HepG2 (cell line): ENCODE measurements at regions not wholly inside any gene's neighbourhood (a gene's known extent, or its start where the extent isn't known, plus 50 kb on each side); places are given as distances from the start of the nearest gene placed in this dataset.

ENCODE experiments used
- ATAC-seq: fragments of 200-7000 bp; cut with Tn5 transposase; 3 replicates; pipeline ENCODE4 v1.9.1; 2020; ENCODE audit warnings: mild to moderate bottlenecking, moderate library complexity
- BruUV-seq: library from RNA; stranded (reverse); fragments of 400-500 nt; replicated peaks from 2 replicates; lab custom pipeline; 2021; lab: Mats Ljungman, UMichigan
- CTCF ChIA-PET: fragments of 300-600 bp; formaldehyde crosslinking; extraction: SDS; loops from one replicate; lab custom pipeline; 2021; ENCODE audit warnings: low total read pairs, inconsistent platforms, low intra/inter-chr PET ratio; lab: Yijun Ruan, JAX
- POLR2A ChIA-PET: fragments of 350-600 bp; sonication (Branson Sonifier 250); formaldehyde crosslinking; loops from one replicate; lab custom pipeline; 2020; ENCODE audit warnings: antibody characterized with exemption, inconsistent platforms; lab: Yijun Ruan, JAX
- DNase-seq: peaks from one replicate; pipeline ENCODE4 v3.0.0-alpha.2; 2015; ENCODE audit warnings: low spot score
- FAIRE-seq: peaks from 3 replicates; lab custom pipeline; 2011; peaks lifted over from hg19 to GRCh38; lab: Jason Lieb, UNC
- H2AFZ ChIP-seq: one replicate; pipeline ENCODE4 v1.6.1; 2011; ENCODE audit warnings: low read length, inconsistent platforms
- H3K27ac ChIP-seq: fragments of 300-600 bp; 3 replicates; pipeline ENCODE4 v1.8.0; 2011; ENCODE audit warnings: mixed run types, mild to moderate bottlenecking, mixed read lengths, low read length, inconsistent platforms; ENCODE audit not compliant: insufficient read depth; ENCODE audit errors: extremely low read length
- H3K27me3 ChIP-seq, 2 experiments: fragments of 200-600 bp in 1 of 2; 2 replicates in 1 of 2; 3 replicates in 1 of 2; pipeline versions ENCODE4 v1.6.0 to v1.8.0; 2011; ENCODE audit warnings: low read length in 2 of 2, mild to moderate bottlenecking in 2 of 2, moderate library complexity in 2 of 2, inconsistent platforms in 1 of 2; ENCODE audit not compliant: insufficient read depth in 2 of 2, control insufficient read depth in 1 of 2
- H3K36me3 ChIP-seq, 2 experiments: fragments of 200-600 bp in 1 of 2; replicated peaks in 1 of 2; 2 replicates in 1 of 2; 3 replicates in 1 of 2; pipeline versions ENCODE4 v1.5.1 to v1.8.0; 2011; ENCODE audit warnings: low read length in 2 of 2, inconsistent platforms in 1 of 2; ENCODE audit not compliant: insufficient read depth in 2 of 2, control insufficient read depth in 1 of 2
- H3K4me1 ChIP-seq: 2 replicates; pipeline ENCODE4 v1.5.1; 2012; ENCODE audit warnings: low read length, inconsistent platforms; ENCODE audit not compliant: insufficient read depth
- H3K4me2 ChIP-seq: 2 replicates; pipeline ENCODE4 v1.6.0; 2011; ENCODE audit warnings: low read depth, low read length, inconsistent platforms
- H3K4me3 ChIP-seq, 3 experiments: fragments of 200-600 bp in 1 of 3; sonication (generic), shearing (Covaris generic) in 1 of 3; replicated peaks in 1 of 3; 2 replicates each; pipeline ENCODE4 v1.5.1; 2011 to 2016; ENCODE audit warnings: low read length in 3 of 3, inconsistent platforms in 2 of 3, low read depth in 2 of 3, mild to moderate bottlenecking in 2 of 3, control low read depth in 1 of 3, mixed read lengths in 1 of 3; ENCODE audit not compliant: insufficient read depth in 1 of 3
- H3K79me2 ChIP-seq: one replicate; pipeline ENCODE4 v1.6.1; 2011; ENCODE audit warnings: low read length, inconsistent platforms; ENCODE audit not compliant: insufficient read depth
- H3K9ac ChIP-seq: 2 replicates; pipeline ENCODE4 v1.6.0; 2011; ENCODE audit warnings: mild to moderate bottlenecking, low read depth, low read length, inconsistent platforms; ENCODE audit not compliant: insufficient read depth
- H3K9me3 ChIP-seq: 2 replicates; pipeline ENCODE4 v1.5.1; 2012; ENCODE audit warnings: mild to moderate bottlenecking, low read length
- H4K20me1 ChIP-seq: 2 replicates; pipeline ENCODE4 v1.6.0; 2011; ENCODE audit warnings: inconsistent platforms, mild to moderate bottlenecking, low read length, moderate library complexity; ENCODE audit not compliant: insufficient read depth
- ATM ChIP-seq: fragments of 450-650 bp; IDR thresholded peaks from 2 replicates; pipeline ENCODE4 v1.7.1; 2017; ENCODE audit warnings: mild to moderate bottlenecking, borderline replicate concordance
- GPBP1L1 ChIP-seq: sonication (generic); formaldehyde crosslinking; IDR thresholded peaks from 2 replicates; pipeline ENCODE4 v1.5.0; 2020; ENCODE audit warnings: mild to moderate bottlenecking, missing genetic modification reagents
- MNT ChIP-seq: fragments of 450-650 bp; IDR thresholded peaks from 2 replicates; pipeline ENCODE4 v1.6.1; 2016
- MXD3 ChIP-seq: IDR thresholded peaks from 2 replicates; pipeline ENCODE4 v1.6.1; 2016; ENCODE audit warnings: mild to moderate bottlenecking, missing biosample characterization, missing genetic modification reagents
- PCBP2 ChIP-seq: fragments of 200-400 bp; formaldehyde crosslinking; optimal IDR thresholded peaks from 2 replicates; pipeline ENCODE3; 2018; ENCODE audit warnings: low read length, low read depth; ENCODE audit not compliant: poor library complexity, severe bottlenecking
- STAG1 ChIP-seq: sonication (generic); formaldehyde crosslinking; IDR thresholded peaks from 2 replicates; pipeline ENCODE4 v1.4.0; 2020; ENCODE audit warnings: missing genetic modification reagents
- YEATS2 ChIP-seq: sonication (generic); formaldehyde crosslinking; IDR thresholded peaks from 2 replicates; pipeline ENCODE4 v1.4.0; 2020; ENCODE audit warnings: missing genetic modification reagents, borderline replicate concordance
- ZNF33B ChIP-seq: sonication (generic); formaldehyde crosslinking; IDR thresholded peaks from 2 replicates; pipeline ENCODE4 v1.5.1; 2020; ENCODE audit warnings: mild to moderate bottlenecking, missing genetic modification reagents
- ZNF530 ChIP-seq: sonication (generic); formaldehyde crosslinking; IDR thresholded peaks from 2 replicates; pipeline ENCODE4 v1.5.0; 2020; ENCODE audit warnings: low read depth, mild to moderate bottlenecking, missing genetic modification reagents
- ZNF709 ChIP-seq: sonication (generic); formaldehyde crosslinking; IDR thresholded peaks from 2 replicates; pipeline ENCODE4 v1.5.0; 2020; ENCODE audit warnings: mild to moderate bottlenecking, missing genetic modification reagents
- ZSCAN12 ChIP-seq: sonication (generic); formaldehyde crosslinking; IDR thresholded peaks from 2 replicates; pipeline ENCODE4 v1.9.0; 2021; ENCODE audit warnings: mild to moderate bottlenecking, missing genetic modification reagents
- WGBS: methylation state at CpG from one replicate; pipeline ENCODE4 v1.1.6; 2017; ENCODE audit warnings: low lambda C conversion rate; 5-methylcytosine and 5-hydroxymethylcytosine counted together
- in situ Hi-C: cut with HindIII; loops from 2 replicates; pipeline ENCODE4 v1.10.0; 2017; ENCODE audit warnings: low pct_unique_long_range_greater_than_20kb; ENCODE audit not compliant: extremely low pct_ligation_motif_present
- intact Hi-C: fragments of 100-400 bp; cut with micrococcal nuclease; formaldehyde crosslinking; loops from one replicate; pipeline ENCODE4 v1.10.0; 2022; ENCODE audit not compliant: unreplicated experiment

- Histone ChIP-seq H3K36me3 (no peaks in the 10 kb centered on the region), H3K79me2 (no peaks in the 10 kb centered on the region), H2AFZ (no peak overlapping the region), H3K9me3 (no peaks in the 10 kb centered on the region), H3K27ac (no peak overlapping the region), H3K4me3 (no peak overlapping the region), H4K20me1 (no peaks in the 10 kb centered on the region), H3K4me1 (no peaks in the 10 kb centered on the region), H3K4me2 (no peak overlapping the region), H3K27me3 (no peaks in the 10 kb centered on the region), H3K9ac (no peak overlapping the region)
- in situ Hi-C loops: no loop called here
- no peak for ATAC-seq
- DNase-seq: no peak
- 0% methylated on average over 3 of the region's 3 CpGs for WGBS
- BruUV-seq: no TSS peak
- no peak for FAIRE-seq
- POLR2A ChIA-PET: no interaction called here
- intact Hi-C loops: no loop called here
- CTCF ChIA-PET: no interaction called here
- TF ChIP-seq ZNF33B (CRISPR knock-in tag) (no peak), ZSCAN12 (CRISPR knock-in tag) (no peak), STAG1 (CRISPR knock-in tag) (no peak), ZNF709 (CRISPR knock-in tag) (no peak), ZNF530 (CRISPR knock-in tag) (no peak), ATM (no peak)
- TF ChIP-seq, all 625 proteins: peak for 0
These were observed 266.3 kb downstream of the TPBG start for GRCh38 chr6:82629921-82630320.

DNA sequence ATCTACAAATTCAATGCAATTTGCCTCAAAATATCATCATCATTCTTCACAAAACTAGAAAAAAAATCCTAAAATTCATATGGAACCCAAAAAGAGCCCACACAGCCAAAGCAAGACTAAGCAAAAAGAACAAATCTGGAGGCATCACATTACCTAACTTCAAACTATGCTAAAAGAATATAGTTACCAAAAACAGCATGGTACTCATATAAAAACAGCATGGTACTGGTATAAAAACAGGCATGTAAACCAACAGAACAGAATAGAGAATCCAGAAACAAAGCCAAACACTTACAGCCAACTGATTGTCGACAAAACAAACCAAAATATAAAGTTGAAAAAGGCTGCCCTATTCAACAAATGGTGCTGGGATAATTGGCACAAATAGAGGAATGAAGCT lies 278.1 kb downstream of the TPBG start:
- CTCF ChIA-PET: no interaction called here
- no peak for TF ChIP-seq GPBP1L1 (CRISPR knock-in tag)
- peak; percentile 69 for TF ChIP-seq MNT
- no peak for TF ChIP-seq PCBP2
- no peak for TF ChIP-seq MXD3 (CRISPR knock-in tag)
- no peak for TF ChIP-seq YEATS2
- TF ChIP-seq, all 625 proteins: peak for 1
- Histone ChIP-seq H3K4me3 (no peak overlapping the region), H2AFZ (no peak overlapping the region), H3K27me3 (no peaks in the 10 kb centered on the region), H3K9me3 (no peaks in the 10 kb centered on the region), H3K36me3 (no peaks in the 10 kb centered on the region), H3K4me1 (no peaks in the 10 kb centered on the region), H3K27ac (no peak overlapping the region), H4K20me1 (no peaks in the 10 kb centered on the region), H3K4me2 (no peak overlapping the region), H3K79me2 (no peaks in the 10 kb centered on the region), H3K9ac (no peak overlapping the region)
- DNase-seq (no peak), ATAC-seq (no peak), FAIRE-seq (no peak)
- POLR2A ChIA-PET: no interaction called here
- 0% methylated on average over 1 of the region's 1 CpG for WGBS
- intact Hi-C loops: no loop called here
- BruUV-seq: no TSS peak
- in situ Hi-C loops: no loop called here
